Naive thymus-derived CD8-positive, alpha-beta T cell (primary cell): ENCODE measurements at regions not wholly inside any gene's neighbourhood (a gene's known extent, or its start where the extent isn't known, plus 50 kb on each side); places are given as distances from the start of the nearest gene placed in this dataset.
A peak's percentile ranks its signal among the peaks of the same experiment; 100 is the strongest.
"Not testable (repeated sequence)": the region's sequence is repeated elsewhere in the genome, so short reads cannot be mapped to it uniquely, and the experiment has no call there.

Source experiments
- ATAC-seq, 2 donors: fragments of 150-1000 bp; cut with Tn5 transposase in 1 of 2; sonication (Bioruptor Pico), chemical (Tn5 transposase) in 1 of 2; 1 replicate in 1 of 2; 2 replicates in 1 of 2; pipeline ENCODE4 v1.10.0; 2021; ENCODE audit warnings: mild to moderate bottlenecking in 2 of 2, moderate library complexity in 2 of 2
- POLR2A ChIA-PET: fragments of 350-600 bp; sonication (Branson Sonifier 250); formaldehyde crosslinking; loops from one replicate; lab custom pipeline; 2021; ENCODE audit warnings: antibody characterized with exemption; lab: Charles Lee
- DNase-seq, 10 donors: peaks; one replicate each; pipeline versions ENCODE4 v3.0.0 to v3.0.0-alpha.2; 2020 to 2022
- H3K27ac Mint-ChIP-seq, 10 donors: one replicate each; pipeline ENCODE4 v1.8.0; 2020 to 2022; ENCODE audit warnings: mild to moderate bottlenecking in 10 of 10, mixed read lengths in 10 of 10, moderate library complexity in 4 of 10, inconsistent platforms in 1 of 10
- H3K27me3 Mint-ChIP-seq, 5 donors: one replicate each; pipeline ENCODE4 v1.8.0; 2021 to 2022; ENCODE audit warnings: mixed read lengths in 5 of 5
- H3K36me3 Mint-ChIP-seq, 3 donors: one replicate each; pipeline ENCODE4 v1.8.0; 2020 to 2022; ENCODE audit warnings: mixed read lengths in 3 of 3, mild to moderate bottlenecking in 2 of 3, inconsistent platforms in 1 of 3
- H3K4me1 Mint-ChIP-seq, 4 donors: one replicate each; pipeline ENCODE4 v1.8.0; 2021 to 2022; ENCODE audit warnings: mixed read lengths in 4 of 4
- H3K4me3 Mint-ChIP-seq, 10 donors: one replicate each; pipeline ENCODE4 v1.8.0; 2020 to 2022; ENCODE audit warnings: mild to moderate bottlenecking in 10 of 10, mixed read lengths in 10 of 10, moderate library complexity in 6 of 10, inconsistent platforms in 1 of 10
- H3K9me3 Mint-ChIP-seq, 9 donors: one replicate each; pipeline ENCODE4 v1.8.0; 2020 to 2022; ENCODE audit warnings: mixed read lengths in 9 of 9, mild to moderate bottlenecking in 3 of 9, inconsistent platforms in 1 of 9, moderate library complexity in 1 of 9

GRCh38 chr18:78482378-78482777 lies 497.2 kb upstream of the SALL3 start:
- Mint-ChIP-seq H3K4me3 (no peak overlapping the region), H3K27me3 (peaks cover 0 to 26% (median 5%) of the 10 kb centered on the region in 5 donors), H3K9me3 (peaks cover 0 to 7% (median 0%) of the 10 kb centered on the region in 9 donors), H3K36me3 (no peaks in the 10 kb centered on the region), H3K27ac (no peak overlapping the region), H3K4me1 (no peaks in the 10 kb centered on the region)
- ATAC-seq (no peak), DNase-seq (no peak)
- POLR2A ChIA-PET, result no interaction called here

GRCh38 chr18:78487649-78488048 lies 492.0 kb upstream of the SALL3 start:
- Mint-ChIP-seq H3K36me3 (peaks cover 0 to 4% (median 0%) of the 10 kb centered on the region in 3 donors), H3K27ac (no peak overlapping the region), H3K27me3 (peaks cover 0 to 28% (median 9%) of the 10 kb centered on the region in 5 donors), H3K9me3 (peaks cover 0 to 16% (median 4%) of the 10 kb centered on the region in 9 donors), H3K4me1 (no peaks in the 10 kb centered on the region), H3K4me3 (no peak overlapping the region)
- POLR2A ChIA-PET, result no interaction called here
- DNase-seq (no peak), ATAC-seq (no peak)

DNA sequence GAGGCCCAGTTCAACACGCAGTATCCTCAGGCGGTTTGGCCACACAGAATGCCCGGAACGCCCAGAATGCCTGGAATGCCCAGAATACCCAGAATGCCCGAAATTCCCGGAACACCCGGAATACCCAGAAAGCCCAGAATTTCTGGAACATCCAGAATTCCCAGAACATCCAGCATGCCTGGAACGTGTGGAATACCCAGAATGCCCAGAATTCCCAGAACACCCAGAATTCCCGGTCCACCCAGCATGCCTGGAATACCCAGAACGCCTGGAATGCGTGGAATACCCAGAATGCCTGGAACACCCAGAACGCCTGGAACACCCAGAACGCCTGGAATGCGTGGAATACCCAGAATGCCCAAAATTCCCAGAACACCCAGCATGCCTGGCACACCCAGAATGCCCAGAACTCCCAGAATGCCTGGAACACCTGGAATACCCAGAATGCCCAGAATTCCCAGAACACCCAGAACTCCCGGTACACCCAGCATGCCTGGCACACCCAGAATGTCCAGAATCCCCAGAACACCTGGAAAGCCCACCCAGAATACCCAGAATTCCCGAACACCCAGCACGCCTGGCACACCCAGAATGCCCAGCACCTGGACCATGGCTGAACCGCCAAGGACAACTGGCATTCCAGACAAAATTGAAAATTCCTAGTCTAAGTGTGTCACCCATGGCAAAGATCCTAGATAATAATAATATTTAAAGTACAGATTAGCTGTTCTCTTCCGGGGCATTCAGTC lies 487.4 kb upstream of the SALL3 start:
- Mint-ChIP-seq H3K4me3 (no peak overlapping the region), H3K4me1 (peaks cover 0 to 2% (median 0%) of the 10 kb centered on the region in 4 donors), H3K36me3 (peaks cover 0 to 4% (median 0%) of the 10 kb centered on the region in 3 donors), H3K9me3 (peaks cover 0 to 16% (median 4%) of the 10 kb centered on the region in 9 donors), H3K27me3 (peaks cover 0 to 14% (median 5%) of the 10 kb centered on the region in 5 donors), H3K27ac (no peak overlapping the region)
- POLR2A ChIA-PET, result no interaction called here
- no peak for DNase-seq
- ATAC-seq, result no peak

GRCh38 chr18:78492813-78493371 lies 486.7 kb upstream of the SALL3 start:
- DNase-seq, result no peak
- Mint-ChIP-seq H3K27me3 (peaks cover 0 to 8% (median 3%) of the 10 kb centered on the region in 5 donors), H3K27ac (no peak overlapping the region), H3K9me3 (peaks cover 0 to 16% (median 4%) of the 10 kb centered on the region in 9 donors), H3K4me1 (peaks cover 0 to 2% (median 0%) of the 10 kb centered on the region in 4 donors), H3K36me3 (peaks cover 0 to 4% (median 0%) of the 10 kb centered on the region in 3 donors), H3K4me3 (no peak overlapping the region)
- ATAC-seq, result no peak
- POLR2A ChIA-PET, result no interaction called here

GRCh38 chr18:78493490-78493889 lies 486.1 kb upstream of the SALL3 start:
- H3K4me1 Mint-ChIP-seq, H3K27ac Mint-ChIP-seq, H3K4me3 Mint-ChIP-seq, H3K27me3 Mint-ChIP-seq, ATAC-seq, H3K36me3 Mint-ChIP-seq, DNase-seq, POLR2A ChIA-PET: not testable (repeated sequence)
- peaks cover 0 to 14% (median 4%) of the 10 kb centered on the region in 9 donors for H3K9me3 Mint-ChIP-seq

DNA sequence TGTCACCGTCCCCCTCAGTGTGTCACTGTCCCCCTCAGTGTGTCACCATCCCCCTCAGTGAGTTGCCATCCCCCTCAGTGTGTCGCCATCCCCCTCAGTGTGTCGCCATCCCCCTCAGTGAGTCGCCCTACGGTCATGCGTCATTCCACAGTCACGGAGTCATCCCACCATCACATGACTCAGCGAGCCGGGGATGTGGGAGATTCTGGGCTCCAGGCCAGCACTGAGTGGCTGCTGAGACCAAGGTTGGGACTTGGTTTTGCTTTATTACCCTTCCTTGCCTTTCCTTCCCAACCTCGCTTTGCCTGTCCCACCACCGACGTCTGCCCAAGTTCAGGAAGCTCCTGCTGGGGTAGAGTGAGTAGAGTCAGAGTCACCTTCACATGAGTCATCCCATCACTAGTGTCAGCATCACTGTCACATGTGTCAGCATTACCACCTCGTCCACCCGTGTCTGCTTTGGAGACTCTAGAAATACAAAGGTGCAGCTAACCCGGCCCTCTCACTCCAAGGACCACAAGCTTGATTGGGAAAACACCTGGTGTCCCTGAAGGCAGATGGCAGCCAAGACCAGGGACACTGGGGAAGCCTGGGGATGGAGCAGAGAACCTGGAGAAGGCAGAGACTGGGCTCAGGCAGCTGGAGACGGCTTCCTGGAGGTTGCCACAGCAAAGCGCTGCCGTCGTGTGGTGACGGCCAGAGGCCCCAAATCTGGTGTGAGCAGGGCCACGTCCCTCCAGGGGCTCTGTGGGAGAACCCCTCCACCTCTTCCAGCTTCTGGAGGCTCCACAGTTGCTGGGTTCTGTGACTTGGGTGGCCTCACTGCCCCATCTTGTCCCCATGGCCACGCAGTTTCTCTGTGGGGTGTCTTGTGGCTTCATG lies 485.2 kb upstream of the SALL3 start:
- Mint-ChIP-seq H3K9me3 (peaks cover 0 to 14% (median 4%) of the 10 kb centered on the region in 9 donors), H3K36me3 (peaks cover 0 to 3% (median 0%) of the 10 kb centered on the region in 3 donors), H3K4me1 (peaks cover 0 to 2% (median 0%) of the 10 kb centered on the region in 4 donors), H3K27me3 (peaks cover 0 to 2% (median 0%) of the 10 kb centered on the region in 5 donors), H3K4me3 (no peak overlapping the region), H3K27ac (no peak overlapping the region)
- DNase-seq (no peak), ATAC-seq (no peak)
- POLR2A ChIA-PET, result no interaction called here

DNA sequence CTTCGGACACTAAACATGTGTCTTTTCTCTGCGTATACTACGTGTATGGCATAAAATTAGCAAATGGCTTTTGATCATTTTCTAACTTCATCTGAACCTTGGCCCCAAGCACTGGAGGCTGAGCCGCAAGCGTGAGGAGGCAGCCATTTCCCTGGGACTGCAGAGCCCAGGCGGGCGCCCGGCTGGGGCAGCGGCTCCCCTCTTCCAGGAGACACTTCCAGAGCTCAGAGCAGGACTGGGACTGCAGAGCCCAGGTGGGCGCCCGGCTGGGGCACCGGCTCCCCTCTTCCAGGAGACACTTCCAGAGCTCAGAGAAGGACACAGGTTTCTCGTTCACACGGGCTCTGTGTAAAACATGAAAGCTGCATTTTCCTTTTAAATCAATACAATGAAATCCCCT lies 484.1 kb upstream of the SALL3 start:
- no peak for DNase-seq
- no peak overlapping the region for H3K27ac Mint-ChIP-seq
- H3K4me1 Mint-ChIP-seq, result peaks cover 0 to 2% (median 0%) of the 10 kb centered on the region in 4 donors
- no peak overlapping the region for H3K4me3 Mint-ChIP-seq
- ATAC-seq, result no peak
- no peaks in the 10 kb centered on the region for H3K36me3 Mint-ChIP-seq
- H3K9me3 Mint-ChIP-seq, result peaks cover 0 to 10% (median 4%) of the 10 kb centered on the region in 9 donors
- POLR2A ChIA-PET, result no interaction called here
- peaks cover 0 to 5% (median 0%) of the 10 kb centered on the region in 5 donors for H3K27me3 Mint-ChIP-seq

GRCh38 chr18:78496079-78496478 lies 483.5 kb upstream of the SALL3 start:
- H3K27me3 Mint-ChIP-seq, result peaks cover 0 to 5% (median 0%) of the 10 kb centered on the region in 5 donors
- H3K4me1 Mint-ChIP-seq, result peaks cover 0 to 2% (median 0%) of the 10 kb centered on the region in 4 donors
- POLR2A ChIA-PET, result no interaction called here
- DNase-seq, result no peak
- peak overlapping the region in 1 of 10 donors; percentile 34 for H3K27ac Mint-ChIP-seq
- no peak for ATAC-seq
- no peak overlapping the region for H3K4me3 Mint-ChIP-seq
- H3K9me3 Mint-ChIP-seq, result peaks cover 0 to 5% (median 1%) of the 10 kb centered on the region in 9 donors
- H3K36me3 Mint-ChIP-seq, result no peaks in the 10 kb centered on the region

DNA sequence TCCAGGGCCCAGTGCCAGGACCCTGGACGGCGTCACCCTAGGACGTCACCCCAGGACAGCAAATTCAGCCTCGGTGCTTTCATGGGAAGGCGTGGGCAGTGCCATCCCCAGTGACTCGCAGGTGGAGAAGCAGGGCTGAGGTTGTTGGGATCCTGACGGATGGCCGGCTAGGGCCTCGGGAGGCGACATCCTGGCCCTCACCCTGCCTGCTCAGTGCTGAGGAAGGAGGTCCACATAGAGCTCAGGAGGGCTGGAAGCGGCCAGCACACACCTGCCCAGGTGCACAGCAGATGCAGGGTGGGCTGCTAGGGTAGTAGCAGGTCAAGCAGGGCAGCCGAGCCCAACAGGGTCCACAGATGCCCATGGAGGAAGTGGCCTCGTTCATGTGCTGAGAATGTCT lies 482.0 kb upstream of the SALL3 start:
- Mint-ChIP-seq H3K9me3 (peaks cover 0 to 1% (median 0%) of the 10 kb centered on the region in 9 donors), H3K27me3 (peaks cover 0 to 5% (median 0%) of the 10 kb centered on the region in 5 donors), H3K4me1 (peaks cover 0 to 2% (median 0%) of the 10 kb centered on the region in 4 donors), H3K36me3 (no peaks in the 10 kb centered on the region), H3K4me3 (no peak overlapping the region), H3K27ac (no peak overlapping the region)
- DNase-seq (no peak), ATAC-seq (no peak)
- POLR2A ChIA-PET, result no interaction called here

DNA sequence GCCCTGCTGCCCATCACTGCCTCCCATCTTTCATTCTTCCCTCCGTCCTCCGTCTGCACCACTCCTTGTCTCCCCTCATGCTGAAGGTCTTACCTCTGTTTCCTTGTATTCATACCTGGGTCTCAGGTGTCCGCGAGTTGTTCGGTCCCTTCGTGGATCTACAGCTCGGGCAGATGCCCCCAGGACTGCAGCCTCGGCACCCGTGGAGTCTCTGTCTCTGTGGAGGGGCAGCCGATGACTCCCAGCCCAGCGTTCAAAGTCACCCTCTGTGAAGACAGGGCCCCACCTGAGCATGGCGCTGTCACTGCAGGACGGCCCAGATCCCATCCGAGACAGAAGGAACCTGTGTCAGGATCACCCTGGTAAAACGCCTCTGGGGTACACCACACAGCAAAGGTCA lies 480.0 kb upstream of the SALL3 start:
- H3K27me3 Mint-ChIP-seq, result peaks cover 0 to 5% (median 0%) of the 10 kb centered on the region in 5 donors
- H3K36me3 Mint-ChIP-seq, result no peaks in the 10 kb centered on the region
- POLR2A ChIA-PET, result no interaction called here
- H3K4me1 Mint-ChIP-seq, result no peaks in the 10 kb centered on the region
- DNase-seq, result no peak
- peaks cover 0 to 1% (median 0%) of the 10 kb centered on the region in 9 donors for H3K9me3 Mint-ChIP-seq
- no peak for ATAC-seq
- H3K27ac Mint-ChIP-seq, result no peak overlapping the region
- no peak overlapping the region for H3K4me3 Mint-ChIP-seq

- POLR2A ChIA-PET, result no interaction called here
- ATAC-seq, result no peak
- Mint-ChIP-seq H3K4me1 (no peaks in the 10 kb centered on the region), H3K27ac (no peak overlapping the region), H3K36me3 (no peaks in the 10 kb centered on the region), H3K4me3 (no peak overlapping the region), H3K27me3 (peaks cover 0 to 5% (median 0%) of the 10 kb centered on the region in 5 donors), H3K9me3 (peaks cover 0 to 1% (median 0%) of the 10 kb centered on the region in 9 donors)
- no peak for DNase-seq
Measured at GRCh38 chr18:78501251-78501650, 478.4 kb upstream of the SALL3 start.

DNA sequence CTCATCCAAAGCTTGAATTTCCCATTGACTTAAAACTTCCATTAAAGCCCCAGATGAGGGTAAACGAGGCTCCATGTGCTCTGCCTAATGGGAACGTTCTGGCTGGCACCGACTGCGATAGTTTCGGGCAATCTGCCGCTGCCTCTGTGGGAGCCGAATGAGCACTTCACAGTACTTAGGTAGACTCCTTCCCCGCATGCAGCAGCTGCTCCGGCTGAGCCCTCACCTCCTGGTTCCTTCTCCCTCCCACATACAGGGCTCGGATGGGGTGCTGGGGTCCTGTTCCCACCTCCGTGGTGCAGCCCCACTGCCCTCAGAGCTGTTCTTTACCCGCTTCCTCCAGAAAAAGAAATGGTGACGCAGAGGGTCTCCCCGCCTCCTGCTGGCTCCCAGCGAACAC lies 476.5 kb upstream of the SALL3 start:
- Mint-ChIP-seq H3K9me3 (peaks cover 0 to 3% (median 0%) of the 10 kb centered on the region in 9 donors), H3K4me3 (no peak overlapping the region), H3K27me3 (peaks cover 0 to 7% (median 0%) of the 10 kb centered on the region in 5 donors), H3K27ac (no peak overlapping the region), H3K36me3 (no peaks in the 10 kb centered on the region), H3K4me1 (no peaks in the 10 kb centered on the region)
- POLR2A ChIA-PET, result no interaction called here
- ATAC-seq (no peak), DNase-seq (no peak)
